ENCODE measurements at regions not wholly inside any gene's neighbourhood (a gene's known extent, or its start where the extent isn't known, plus 50 kb on each side); places are given as distances from the start of the nearest gene placed in this dataset.

DNA sequence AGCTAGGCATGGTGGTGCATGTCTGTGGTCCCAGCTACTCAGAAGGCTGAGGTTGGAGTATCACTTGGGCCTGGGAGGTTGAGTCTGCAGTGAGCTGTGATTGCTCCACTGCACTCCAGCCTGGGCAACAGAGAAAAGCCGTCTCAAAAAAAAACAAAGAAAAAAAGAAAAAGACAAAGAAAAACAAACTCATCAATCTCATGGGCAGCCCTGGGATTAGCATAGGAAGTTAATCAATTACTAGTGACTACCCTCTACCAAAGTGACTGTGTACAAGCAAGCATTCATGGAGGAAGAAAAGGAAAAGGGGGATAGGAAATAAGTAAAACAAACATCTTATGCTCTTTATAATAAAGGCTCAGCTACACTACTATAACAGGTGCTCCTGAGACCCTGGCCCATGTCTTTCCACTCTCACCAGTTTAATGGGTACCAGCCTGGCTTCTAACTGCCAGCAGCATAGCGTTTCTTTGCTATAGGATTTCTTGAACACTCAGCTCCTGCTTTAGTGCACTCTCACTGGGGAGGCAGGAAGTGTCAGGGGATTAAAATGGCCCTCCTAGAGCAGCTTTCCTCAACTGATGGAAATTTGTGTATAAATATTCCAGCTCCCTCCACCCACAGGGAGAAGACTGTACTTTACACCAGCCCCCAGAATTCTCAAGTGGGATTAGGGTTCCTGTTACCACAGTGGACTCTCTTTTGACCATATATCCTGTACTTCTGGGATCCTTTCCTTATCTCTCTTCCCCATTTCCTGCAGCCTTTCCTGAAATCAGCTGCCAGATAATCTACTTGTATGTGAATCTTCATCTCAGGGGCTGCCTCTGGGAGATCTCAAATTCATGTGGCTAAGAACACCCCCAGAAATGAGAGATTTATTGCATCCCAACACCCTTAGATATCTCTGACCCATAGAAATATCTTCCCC is 91.3 kb upstream of the GLS start:
- Histone ChIP-seq H3K4me1 (ENCODE audit: insufficient read depth, low read length) (no peaks in the 10 kb centered on the region), H3K27me3 (ENCODE audit: insufficient read depth, low read length) (no peaks in the 10 kb centered on the region), H3K36me3 (ENCODE audit: insufficient read depth, low read length) (no peaks in the 10 kb centered on the region), H3K9me3 (ENCODE audit: low read length) (no peaks in the 10 kb centered on the region), H2AFZ (ENCODE audit: low read depth, low read length) (peak overlapping the region; percentile 27), H3K4me3 (ENCODE audit: low read length) (no peak overlapping the region)

DNA sequence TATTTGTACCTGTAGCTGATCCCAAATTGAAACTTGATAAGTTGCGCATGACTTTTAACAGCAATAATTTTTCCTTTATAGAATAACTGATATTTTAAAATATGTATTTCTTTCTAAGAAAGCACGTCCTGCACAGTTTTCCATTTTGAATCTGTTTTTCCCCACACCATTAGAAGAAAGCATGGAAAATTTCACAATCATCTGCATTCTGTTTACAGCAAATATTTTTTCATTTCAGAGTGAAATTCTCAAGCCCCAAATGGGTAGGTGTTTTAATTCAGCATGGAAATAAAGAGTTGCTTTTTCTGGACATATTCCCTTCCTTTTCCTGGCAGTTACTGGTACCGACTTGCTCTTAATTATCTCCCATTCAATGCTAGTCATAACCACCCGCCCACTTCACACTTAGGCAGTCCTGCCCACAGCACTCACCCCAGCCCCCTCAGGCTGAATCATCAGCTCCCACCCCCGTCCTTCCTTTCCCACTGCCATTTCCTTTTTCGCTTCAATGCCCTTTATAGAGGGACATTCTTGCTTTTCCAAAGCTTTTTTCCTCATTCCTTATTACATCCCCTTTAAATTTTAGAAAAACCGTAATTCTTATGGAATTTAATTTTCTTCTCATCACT is 89.2 kb upstream of the GLS start:
- H2AFZ ChIP-seq (ENCODE audit: low read depth, low read length): no peak overlapping the region
- no peak overlapping the region for H3K4me3 ChIP-seq (ENCODE audit: low read length)
- H3K4me1 ChIP-seq (ENCODE audit: insufficient read depth, low read length): no peaks in the 10 kb centered on the region
- H3K9me3 ChIP-seq (ENCODE audit: low read length): no peaks in the 10 kb centered on the region
- no peaks in the 10 kb centered on the region for H3K36me3 ChIP-seq (ENCODE audit: insufficient read depth, low read length)
- no peaks in the 10 kb centered on the region for H3K27me3 ChIP-seq (ENCODE audit: insufficient read depth, low read length)

DNA sequence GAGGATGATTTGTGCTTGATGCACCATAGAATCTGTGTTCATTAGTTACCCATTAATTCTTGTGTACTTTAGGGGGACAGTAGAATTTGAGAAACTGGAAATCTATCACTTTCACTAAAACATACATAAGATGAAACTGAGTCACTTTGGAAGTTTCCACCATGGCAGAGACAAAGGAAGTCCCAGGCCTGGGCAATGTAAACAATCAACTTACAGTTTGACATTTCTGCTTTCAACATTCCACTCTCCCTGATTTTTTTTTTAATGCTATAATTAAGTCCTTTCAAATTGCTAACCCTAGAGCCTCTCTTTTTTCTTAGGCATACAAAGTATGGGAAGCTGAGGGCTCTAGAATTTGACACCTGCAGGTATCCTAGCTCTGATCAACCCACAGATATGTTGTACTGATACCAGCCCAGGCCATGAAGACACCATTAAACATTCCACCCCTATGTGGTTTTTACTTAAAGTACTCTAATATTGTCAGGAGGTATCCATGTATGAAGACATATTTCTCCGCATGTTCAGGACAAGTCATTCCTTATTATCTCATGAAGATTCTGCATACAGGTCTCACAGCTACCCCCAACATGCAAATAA is 88.5 kb upstream of the GLS start:
- Histone ChIP-seq H3K4me3 (ENCODE audit: low read length) (no peak overlapping the region), H2AFZ (ENCODE audit: low read depth, low read length) (no peak overlapping the region), H3K27me3 (ENCODE audit: insufficient read depth, low read length) (no peaks in the 10 kb centered on the region), H3K9me3 (ENCODE audit: low read length) (no peaks in the 10 kb centered on the region), H3K4me1 (ENCODE audit: insufficient read depth, low read length) (no peaks in the 10 kb centered on the region), H3K36me3 (ENCODE audit: insufficient read depth, low read length) (no peaks in the 10 kb centered on the region)

GRCh38 chr2:190792956-190793888 is 87.4 kb upstream of the GLS start:
- Histone ChIP-seq H2AFZ (ENCODE audit: low read depth, low read length) (no peak overlapping the region), H3K4me3 (ENCODE audit: low read length) (no peak overlapping the region), H3K9me3 (ENCODE audit: low read length) (no peaks in the 10 kb centered on the region), H3K4me1 (ENCODE audit: insufficient read depth, low read length) (no peaks in the 10 kb centered on the region), H3K27me3 (ENCODE audit: insufficient read depth, low read length) (no peaks in the 10 kb centered on the region), H3K36me3 (ENCODE audit: insufficient read depth, low read length) (no peaks in the 10 kb centered on the region)

- no peaks in the 10 kb centered on the region for H3K36me3 ChIP-seq (ENCODE audit: insufficient read depth, low read length)
- no peak overlapping the region for H3K4me3 ChIP-seq (ENCODE audit: low read length)
- no peaks in the 10 kb centered on the region for H3K4me1 ChIP-seq (ENCODE audit: insufficient read depth, low read length)
- H3K27me3 ChIP-seq (ENCODE audit: insufficient read depth, low read length): no peaks in the 10 kb centered on the region
- H2AFZ ChIP-seq (ENCODE audit: low read depth, low read length): no peak overlapping the region
- no peaks in the 10 kb centered on the region for H3K9me3 ChIP-seq (ENCODE audit: low read length)
Measured at GRCh38 chr2:190794377-190794776, 86.2 kb upstream of the GLS start.

DNA sequence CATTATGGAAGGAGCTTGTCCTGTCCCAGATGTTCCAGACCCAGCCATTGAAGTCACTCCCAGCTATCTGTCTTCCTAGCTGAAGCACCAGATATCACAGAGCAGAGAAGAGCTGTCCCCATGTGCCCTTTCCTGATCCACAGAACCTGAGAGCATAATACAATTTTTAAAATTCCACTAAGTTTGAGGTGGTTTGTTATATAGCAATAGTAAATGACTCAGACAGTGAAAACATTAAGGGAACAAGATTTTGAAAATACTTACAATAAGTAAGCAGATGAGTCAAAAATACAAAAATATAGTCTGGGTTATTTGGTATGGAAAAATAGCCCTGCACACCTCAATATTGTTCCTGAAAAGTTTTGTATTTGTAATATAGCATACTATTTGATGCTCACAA is 85.8 kb upstream of the GLS start:
- no peaks in the 10 kb centered on the region for H3K9me3 ChIP-seq (ENCODE audit: low read length)
- no peaks in the 10 kb centered on the region for H3K4me1 ChIP-seq (ENCODE audit: insufficient read depth, low read length)
- H3K27me3 ChIP-seq (ENCODE audit: insufficient read depth, low read length): no peaks in the 10 kb centered on the region
- H3K4me3 ChIP-seq (ENCODE audit: low read length): no peak overlapping the region
- no peaks in the 10 kb centered on the region for H3K36me3 ChIP-seq (ENCODE audit: insufficient read depth, low read length)
- no peak overlapping the region for H2AFZ ChIP-seq (ENCODE audit: low read depth, low read length)

DNA sequence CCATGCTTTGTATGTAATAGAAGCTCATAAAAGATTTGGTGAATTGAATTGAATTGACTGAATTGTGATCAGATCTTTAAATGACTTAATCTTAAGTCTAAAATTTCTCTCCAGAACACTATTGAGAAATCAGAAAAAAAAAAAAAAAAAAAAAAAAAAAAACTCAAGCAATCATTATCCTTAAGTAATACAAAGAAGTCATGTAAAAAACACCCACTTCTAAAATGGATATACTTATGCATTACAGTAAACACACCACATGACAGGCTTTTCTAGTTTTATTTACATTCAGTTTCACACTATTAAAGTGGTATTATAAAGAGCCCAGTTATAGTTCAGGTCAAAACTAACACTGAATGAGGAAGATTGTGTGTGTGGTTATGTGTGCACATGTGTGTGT is 84.9 kb upstream of the GLS start:
- Histone ChIP-seq H3K27me3 (ENCODE audit: insufficient read depth, low read length) (no peaks in the 10 kb centered on the region), H2AFZ (ENCODE audit: low read depth, low read length) (no peak overlapping the region), H3K9me3 (ENCODE audit: low read length) (no peaks in the 10 kb centered on the region), H3K4me1 (ENCODE audit: insufficient read depth, low read length) (no peaks in the 10 kb centered on the region), H3K4me3 (ENCODE audit: low read length) (no peak overlapping the region), H3K36me3 (ENCODE audit: insufficient read depth, low read length) (no peaks in the 10 kb centered on the region)

- Histone ChIP-seq H3K4me3 (ENCODE audit: low read length) (no peak overlapping the region), H2AFZ (ENCODE audit: low read depth, low read length) (no peak overlapping the region), H3K4me1 (ENCODE audit: insufficient read depth, low read length) (no peaks in the 10 kb centered on the region), H3K36me3 (ENCODE audit: insufficient read depth, low read length) (no peaks in the 10 kb centered on the region), H3K27me3 (ENCODE audit: insufficient read depth, low read length) (no peaks in the 10 kb centered on the region), H3K9me3 (ENCODE audit: low read length) (no peaks in the 10 kb centered on the region)
Measured at GRCh38 chr2:190799999-190800398, 80.6 kb upstream of the GLS start.

DNA sequence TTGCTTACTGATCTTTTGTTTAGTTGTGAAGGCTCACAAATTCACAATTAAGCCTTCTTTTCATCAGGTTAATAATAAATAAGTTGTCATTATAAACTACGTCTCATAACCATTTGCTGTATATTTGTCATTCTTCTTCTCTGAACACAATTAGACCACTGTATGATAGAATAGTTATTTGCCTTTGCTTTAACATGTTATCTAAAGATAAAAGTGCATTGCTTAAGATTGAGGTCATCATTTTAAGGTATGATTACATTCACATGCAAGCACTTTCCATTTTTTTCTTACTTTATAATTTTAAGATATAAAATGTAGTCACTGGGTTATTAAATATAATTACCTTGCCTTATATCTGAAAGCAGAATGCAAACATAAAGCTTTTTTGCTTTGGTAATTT is 80.1 kb upstream of the GLS start:
- H3K4me3 ChIP-seq (ENCODE audit: low read length): no peak overlapping the region
- H3K27me3 ChIP-seq (ENCODE audit: insufficient read depth, low read length): no peaks in the 10 kb centered on the region
- no peaks in the 10 kb centered on the region for H3K4me1 ChIP-seq (ENCODE audit: insufficient read depth, low read length)
- no peaks in the 10 kb centered on the region for H3K9me3 ChIP-seq (ENCODE audit: low read length)
- H2AFZ ChIP-seq (ENCODE audit: low read depth, low read length): no peak overlapping the region
- H3K36me3 ChIP-seq (ENCODE audit: insufficient read depth, low read length): no peaks in the 10 kb centered on the region

GRCh38 chr2:190802129-190802528 is 78.5 kb upstream of the GLS start:
- H3K9me3 ChIP-seq (ENCODE audit: low read length): no peaks in the 10 kb centered on the region
- H2AFZ ChIP-seq (ENCODE audit: low read depth, low read length): peak overlapping the region; percentile 32
- H3K4me1 ChIP-seq (ENCODE audit: insufficient read depth, low read length): no peaks in the 10 kb centered on the region
- H3K27me3 ChIP-seq (ENCODE audit: insufficient read depth, low read length): no peaks in the 10 kb centered on the region
- no peaks in the 10 kb centered on the region for H3K36me3 ChIP-seq (ENCODE audit: insufficient read depth, low read length)
- no peak overlapping the region for H3K4me3 ChIP-seq (ENCODE audit: low read length)

DNA sequence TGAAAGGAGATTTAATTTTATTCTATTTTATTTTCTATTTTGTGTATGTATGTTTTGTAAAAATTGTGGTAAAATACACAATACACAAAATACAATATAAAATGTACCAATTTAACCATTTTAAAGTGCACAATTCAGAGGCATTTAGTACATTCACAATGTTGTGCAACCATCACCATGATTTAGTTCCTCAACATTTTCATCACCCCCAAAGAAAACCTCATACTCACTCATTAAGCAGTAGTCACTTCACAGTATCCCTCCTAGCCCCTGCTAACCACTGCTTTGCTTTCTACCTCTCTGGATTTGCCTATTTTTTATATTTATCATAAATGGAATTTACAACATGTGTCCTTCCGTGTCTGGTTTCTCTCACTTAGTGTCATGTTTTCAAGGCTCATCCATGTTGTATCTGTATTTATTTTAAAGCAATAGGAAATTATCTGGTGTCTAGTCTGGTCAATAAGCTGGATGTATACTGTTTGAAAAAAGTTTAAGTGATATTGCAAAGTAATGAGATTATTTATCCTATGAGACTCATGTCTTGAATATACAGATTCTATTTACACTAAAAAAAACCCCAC is 77.9 kb upstream of the GLS start:
- Histone ChIP-seq H3K27me3 (ENCODE audit: insufficient read depth, low read length) (no peaks in the 10 kb centered on the region), H3K4me3 (ENCODE audit: low read length) (no peak overlapping the region), H3K9me3 (ENCODE audit: low read length) (no peaks in the 10 kb centered on the region), H3K4me1 (ENCODE audit: insufficient read depth, low read length) (no peaks in the 10 kb centered on the region), H3K36me3 (ENCODE audit: insufficient read depth, low read length) (no peaks in the 10 kb centered on the region), H2AFZ (ENCODE audit: low read depth, low read length) (no peak overlapping the region)

DNA sequence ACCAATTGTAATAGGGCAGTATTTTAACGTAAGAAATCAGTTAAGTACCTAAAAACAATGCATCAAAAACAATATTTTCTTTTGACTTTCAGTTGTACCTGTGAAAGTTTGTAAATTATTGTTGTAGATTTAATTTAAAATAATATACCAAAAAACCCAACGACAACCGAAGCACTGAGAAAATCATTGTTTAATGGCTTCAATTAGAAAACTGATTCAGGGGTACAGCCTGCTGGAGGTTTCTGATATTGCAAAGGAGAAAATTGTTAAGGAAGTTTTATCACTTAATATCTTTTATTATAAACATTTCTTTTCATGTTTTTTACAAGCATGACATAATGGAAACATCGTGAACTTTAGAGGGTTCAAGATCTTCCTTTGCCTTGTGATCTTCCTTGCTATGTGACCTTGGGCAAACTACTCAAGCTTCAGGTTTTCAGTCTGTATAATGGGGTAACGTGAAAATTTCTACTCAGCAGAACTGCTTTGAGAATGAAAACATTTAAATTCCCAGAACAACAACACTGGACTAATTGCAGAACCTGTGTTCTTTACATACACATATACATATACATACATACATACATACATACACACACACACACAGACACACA is 76.3 kb upstream of the GLS start:
- Histone ChIP-seq H3K4me3 (ENCODE audit: low read length) (no peak overlapping the region), H3K4me1 (ENCODE audit: insufficient read depth, low read length) (no peaks in the 10 kb centered on the region), H3K27me3 (ENCODE audit: insufficient read depth, low read length) (no peaks in the 10 kb centered on the region), H2AFZ (ENCODE audit: low read depth, low read length) (no peak overlapping the region), H3K36me3 (ENCODE audit: insufficient read depth, low read length) (no peaks in the 10 kb centered on the region), H3K9me3 (ENCODE audit: low read length) (no peaks in the 10 kb centered on the region)

Measured in neuron (in vitro differentiated cells).